Omental fat pad (tissue), 3 donors: ENCODE measurements at regions not wholly inside any gene's neighbourhood (a gene's known extent, or its start where the extent isn't known, plus 50 kb on each side); places are given as distances from the start of the nearest gene placed in this dataset.

Source experiments
- ATAC-seq: fragments of 150-250 bp; one replicate; pipeline ENCODE4 v1.9.1; 2016; ENCODE audit warnings: mild to moderate bottlenecking, moderate library complexity; ENCODE audit not compliant: low FRiP score
- DNase-seq: peaks from one replicate; pipeline ENCODE4 v3.0.0-alpha.2; 2019; ENCODE audit warnings: low spot score
- CTCF ChIP-seq, 3 donors: fragments of 450-650 bp; IDR thresholded peaks; one replicate each; pipeline ENCODE4 v1.5.1; 2016 to 2017; ENCODE audit warnings: antibody characterized with exemption in 3 of 3, mild to moderate bottlenecking in 3 of 3, moderate library complexity in 2 of 3

GRCh38 chr3:189076449-189076848 is 95.3 kb upstream of the TPRG1 start:
- ATAC-seq, result no peak
- DNase-seq, result no peak
- TF ChIP-seq CTCF (IDR thresholded peaks at IDR 0.05), result no peak

GRCh38 chr3:189080745-189081144 is 91.0 kb upstream of the TPRG1 start:
- ATAC-seq, result no peak
- DNase-seq, result no peak
- no peak for TF ChIP-seq CTCF (IDR thresholded peaks at IDR 0.05)

- TF ChIP-seq CTCF (IDR thresholded peaks at IDR 0.05), result no peak
- DNase-seq (no peak), ATAC-seq (no peak)
Measured at GRCh38 chr3:189082666-189083427, 88.9 kb upstream of the TPRG1 start.

- ATAC-seq (no peak), DNase-seq (no peak)
- no peak for TF ChIP-seq CTCF (IDR thresholded peaks at IDR 0.05)
Measured at GRCh38 chr3:189084620-189085019, 87.2 kb upstream of the TPRG1 start.

- ATAC-seq, result no peak
- TF ChIP-seq CTCF (IDR thresholded peaks at IDR 0.05), result no peak
- DNase-seq, result no peak
Measured at GRCh38 chr3:189092547-189092946, 79.2 kb upstream of the TPRG1 start.

GRCh38 chr3:189094539-189094938 is 77.2 kb upstream of the TPRG1 start:
- no peak for TF ChIP-seq CTCF (IDR thresholded peaks at IDR 0.05)
- no peak for ATAC-seq
- DNase-seq, result no peak

- no peak for TF ChIP-seq CTCF (IDR thresholded peaks at IDR 0.05)
- no peak for DNase-seq
- ATAC-seq, result no peak
Measured at GRCh38 chr3:189096092-189096491, 75.7 kb upstream of the TPRG1 start.
